Peyer's patch (tissue), 4 donors: ENCODE measurements at regions not wholly inside any gene's neighbourhood (a gene's known extent, or its start where the extent isn't known, plus 50 kb on each side); places are given as distances from the start of the nearest gene placed in this dataset.

ENCODE experiments used
- DNase-seq, 3 donors: peaks; one replicate each; pipeline ENCODE4 v3.0.0-alpha.2; 2017 to 2019
- H3K27ac ChIP-seq, 4 donors: fragments of 200-600 bp; sonication (generic); one replicate each; pipeline ENCODE4 v1.5.1; 2016 to 2019
- H3K27me3 ChIP-seq, 2 donors: fragments of 200-600 bp; sonication (generic); one replicate each; pipeline ENCODE4 v1.5.1; 2019
- H3K36me3 ChIP-seq, 3 donors: fragments of 200-600 bp; sonication (generic); one replicate each; pipeline ENCODE4 v1.5.1; 2016 to 2019
- H3K4me1 ChIP-seq, 4 donors: fragments of 200-600 bp; sonication (generic); one replicate each; pipeline ENCODE4 v1.5.1; 2016 to 2019
- H3K4me3 ChIP-seq, 4 donors: fragments of 200-600 bp; sonication (generic); 1 replicate in 3 of 4; 2 replicates in 1 of 4; pipeline ENCODE4 v1.5.1; 2016 to 2019; ENCODE audit warnings: mild to moderate bottlenecking in 1 of 4
- H3K9me3 ChIP-seq, 4 donors: fragments of 200-600 bp; sonication (generic); one replicate each; pipeline ENCODE4 v1.5.1; 2016 to 2019; ENCODE audit warnings: mild to moderate bottlenecking in 1 of 4
- CTCF ChIP-seq, 6 experiments: fragments of 450-650 bp in 4 of 6; fragments of 200-600 bp in 2 of 6; sonication (generic) in 1 of 6; IDR thresholded peaks; one replicate each; pipeline ENCODE4 v1.5.1; 2017 to 2019; ENCODE audit warnings: antibody characterized with exemption in 6 of 6, mild to moderate bottlenecking in 3 of 6, moderate library complexity in 1 of 6
- POLR2A ChIP-seq, 2 donors: fragments of 450-650 bp; IDR thresholded peaks; one replicate each; pipeline ENCODE4 v1.5.1; 2017; ENCODE audit warnings: antibody characterized with exemption in 2 of 2, mild to moderate bottlenecking in 2 of 2, moderate library complexity in 2 of 2

- Histone ChIP-seq H3K27ac (no peak overlapping the region), H3K27me3 (no peaks in the 10 kb centered on the region), H3K4me1 (no peaks in the 10 kb centered on the region), H3K36me3 (no peaks in the 10 kb centered on the region), H3K4me3 (no peak overlapping the region), H3K9me3 (no peaks in the 10 kb centered on the region)
- TF ChIP-seq CTCF (IDR thresholded peaks at IDR 0.05): no peak
- no peak for TF ChIP-seq POLR2A (IDR thresholded peaks at IDR 0.05)
- DNase-seq: no peak
These were observed 130.8 kb upstream of the PTPRT start for GRCh38 chr20:43320536-43320935.

DNA sequence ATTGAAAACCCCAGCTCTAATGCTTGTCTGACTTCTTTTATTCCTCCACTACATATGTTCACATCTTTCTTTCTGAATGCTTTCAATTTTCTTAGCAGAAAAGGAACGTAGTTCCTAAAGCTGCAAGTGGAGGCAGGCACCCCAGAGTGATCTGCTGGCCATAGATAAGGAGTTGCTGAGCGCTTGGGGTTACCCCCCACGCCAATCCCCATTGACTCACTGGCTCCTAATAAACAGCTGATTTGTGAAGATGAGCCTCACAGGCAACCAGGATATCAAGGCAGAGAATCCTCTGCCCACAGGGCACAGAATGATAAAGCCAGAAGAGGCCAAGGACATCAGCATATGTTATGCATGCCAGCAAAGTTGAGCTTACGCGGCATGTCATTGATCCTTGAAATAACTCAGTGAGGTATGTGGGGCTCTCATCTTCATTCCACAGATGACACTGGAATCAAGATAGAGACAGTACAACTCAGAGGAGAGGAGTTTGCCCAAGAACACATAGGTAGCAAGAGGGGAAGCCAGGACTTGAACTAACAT is 129.1 kb upstream of the PTPRT start:
- Histone ChIP-seq H3K9me3 (no peaks in the 10 kb centered on the region), H3K4me3 (no peak overlapping the region), H3K27ac (no peak overlapping the region), H3K36me3 (no peaks in the 10 kb centered on the region), H3K27me3 (no peaks in the 10 kb centered on the region), H3K4me1 (no peaks in the 10 kb centered on the region)
- DNase-seq: no peak
- TF ChIP-seq CTCF (IDR thresholded peaks at IDR 0.05): no peak
- no peak for TF ChIP-seq POLR2A (IDR thresholded peaks at IDR 0.05)

DNA sequence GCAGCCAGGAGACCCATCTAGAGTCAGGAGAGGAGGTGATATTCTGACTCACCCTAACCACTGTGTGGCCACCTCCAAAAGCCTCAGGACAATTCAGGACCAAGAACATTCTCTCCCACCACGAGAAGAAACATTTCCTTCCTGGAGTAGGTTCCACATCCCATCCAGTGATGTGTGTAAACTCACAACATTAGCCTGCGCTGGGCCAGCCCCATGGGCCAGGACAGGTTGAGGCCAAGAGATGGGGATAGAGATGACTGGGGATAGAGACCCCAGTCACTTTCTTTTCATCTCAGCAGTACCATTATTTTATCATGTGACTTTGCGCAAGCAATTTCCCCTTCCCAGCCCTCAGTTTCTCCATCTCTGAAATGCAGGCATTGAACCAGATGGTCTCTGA is 126.6 kb upstream of the PTPRT start:
- Histone ChIP-seq H3K4me1 (no peaks in the 10 kb centered on the region), H3K36me3 (no peaks in the 10 kb centered on the region), H3K9me3 (no peaks in the 10 kb centered on the region), H3K4me3 (no peak overlapping the region), H3K27me3 (no peaks in the 10 kb centered on the region), H3K27ac (no peak overlapping the region)
- no peak for TF ChIP-seq POLR2A (IDR thresholded peaks at IDR 0.05)
- TF ChIP-seq CTCF (IDR thresholded peaks at IDR 0.05): no peak
- no peak for DNase-seq

- H3K4me3 ChIP-seq: no peak overlapping the region
- H3K27ac ChIP-seq: no peak overlapping the region
- no peaks in the 10 kb centered on the region for H3K4me1 ChIP-seq
- no peak for DNase-seq
- H3K9me3 ChIP-seq: no peaks in the 10 kb centered on the region
- H3K36me3 ChIP-seq: no peaks in the 10 kb centered on the region
- H3K27me3 ChIP-seq: no peaks in the 10 kb centered on the region
- TF ChIP-seq CTCF (IDR thresholded peaks at IDR 0.05) (no peak), POLR2A (IDR thresholded peaks at IDR 0.05) (no peak)
These were observed 119.6 kb upstream of the PTPRT start for GRCh38 chr20:43309266-43309665.

- H3K36me3 ChIP-seq: no peaks in the 10 kb centered on the region
- no peak for TF ChIP-seq CTCF (IDR thresholded peaks at IDR 0.05)
- no peak for TF ChIP-seq POLR2A (IDR thresholded peaks at IDR 0.05)
- H3K27me3 ChIP-seq: no peaks in the 10 kb centered on the region
- H3K9me3 ChIP-seq: no peaks in the 10 kb centered on the region
- no peaks in the 10 kb centered on the region for H3K4me1 ChIP-seq
- no peak overlapping the region for H3K27ac ChIP-seq
- H3K4me3 ChIP-seq: no peak overlapping the region
- no peak for DNase-seq
These were observed 117.1 kb upstream of the PTPRT start for GRCh38 chr20:43306837-43307236.

- Histone ChIP-seq H3K9me3 (no peaks in the 10 kb centered on the region), H3K4me1 (no peaks in the 10 kb centered on the region), H3K27me3 (no peaks in the 10 kb centered on the region), H3K27ac (no peak overlapping the region), H3K36me3 (no peaks in the 10 kb centered on the region), H3K4me3 (no peak overlapping the region)
- no peak for DNase-seq
- TF ChIP-seq CTCF (IDR thresholded peaks at IDR 0.05): no peak
- TF ChIP-seq POLR2A (IDR thresholded peaks at IDR 0.05): no peak
These were observed 116.0 kb upstream of the PTPRT start for GRCh38 chr20:43305749-43306148.
